ENCODE measurements at regions not wholly inside any gene's neighbourhood (a gene's known extent, or its start where the extent isn't known, plus 50 kb on each side); places are given as distances from the start of the nearest gene placed in this dataset.

DNA sequence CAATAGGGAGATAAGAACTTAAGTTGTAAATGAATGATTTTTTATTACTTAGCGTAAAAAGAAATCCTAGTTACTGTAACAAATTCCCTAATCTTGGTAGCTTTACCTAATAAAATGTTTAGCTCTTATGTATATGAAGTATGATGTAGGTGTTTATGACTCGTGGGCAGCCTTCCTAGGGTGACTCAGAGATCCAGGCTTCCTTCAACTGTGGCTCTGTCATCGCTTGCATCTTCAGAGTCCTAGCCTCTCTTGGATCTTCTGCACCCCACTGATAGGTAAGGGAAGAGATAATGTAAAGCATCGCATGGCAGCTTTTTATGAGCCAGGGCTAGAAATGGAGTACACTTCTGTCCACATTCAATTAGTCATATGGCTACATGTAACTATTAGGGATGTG lies 165.6 kb upstream of the GLRA2 start:
- Histone ChIP-seq H3K36me3 (ENCODE audit: insufficient read depth, low read length) (no peaks in the 10 kb centered on the region), H3K27ac (ENCODE audit: low read depth in 1 of 2, low read length in 2 of 2) (no peak overlapping the region), H3K4me3 (ENCODE audit: low read length) (no peak overlapping the region), H3K27me3 (ENCODE audit: control insufficient read depth in 1 of 2, insufficient read depth in 2 of 2, low read length in 2 of 2) (no peaks in the 10 kb centered on the region), H3K9me3 (ENCODE audit: control insufficient read depth in 1 of 2, insufficient read depth in 1 of 2, low read length in 2 of 2) (no peaks in the 10 kb centered on the region), H3K4me1 (ENCODE audit: insufficient read depth, low read length) (no peaks in the 10 kb centered on the region)
- Mint-ChIP-seq H3K9me3 (no peaks in the 10 kb centered on the region), H3K36me3 (ENCODE audit: low read depth) (no peaks in the 10 kb centered on the region), H3K4me1 (ENCODE audit: low read depth) (no peaks in the 10 kb centered on the region), H3K27me3 (peaks cover 4% of the 10 kb centered on the region), H3K4me3 (no peak overlapping the region), H3K27ac (no peak overlapping the region)
- intact Hi-C loops (cut with DNase I, micrococcal nuclease): no loop called here
- DNase-seq (no peak), ATAC-seq (ENCODE audit: poor library complexity) (no peak)
- POLR2A ChIA-PET: no interaction called here
- CTCF ChIA-PET: no interaction called here
- TF ChIP-seq, protein P1, sequence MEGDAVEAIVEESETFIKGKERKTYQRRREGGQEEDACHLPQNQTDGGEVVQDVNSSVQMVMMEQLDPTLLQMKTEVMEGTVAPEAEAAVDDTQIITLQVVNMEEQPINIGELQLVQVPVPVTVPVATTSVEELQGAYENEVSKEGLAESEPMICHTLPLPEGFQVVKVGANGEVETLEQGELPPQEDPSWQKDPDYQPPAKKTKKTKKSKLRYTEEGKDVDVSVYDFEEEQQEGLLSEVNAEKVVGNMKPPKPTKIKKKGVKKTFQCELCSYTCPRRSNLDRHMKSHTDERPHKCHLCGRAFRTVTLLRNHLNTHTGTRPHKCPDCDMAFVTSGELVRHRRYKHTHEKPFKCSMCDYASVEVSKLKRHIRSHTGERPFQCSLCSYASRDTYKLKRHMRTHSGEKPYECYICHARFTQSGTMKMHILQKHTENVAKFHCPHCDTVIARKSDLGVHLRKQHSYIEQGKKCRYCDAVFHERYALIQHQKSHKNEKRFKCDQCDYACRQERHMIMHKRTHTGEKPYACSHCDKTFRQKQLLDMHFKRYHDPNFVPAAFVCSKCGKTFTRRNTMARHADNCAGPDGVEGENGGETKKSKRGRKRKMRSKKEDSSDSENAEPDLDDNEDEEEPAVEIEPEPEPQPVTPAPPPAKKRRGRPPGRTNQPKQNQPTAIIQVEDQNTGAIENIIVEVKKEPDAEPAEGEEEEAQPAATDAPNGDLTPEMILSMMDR (IDR thresholded peaks at IDR 0.05): no peak

GRCh38 chrX:14362721-14363120 lies 166.6 kb upstream of the GLRA2 start:
- Mint-ChIP-seq H3K4me3 (no peak overlapping the region), H3K27ac (no peak overlapping the region), H3K9me3 (no peaks in the 10 kb centered on the region), H3K27me3 (peaks cover 4% of the 10 kb centered on the region), H3K36me3 (ENCODE audit: low read depth) (no peaks in the 10 kb centered on the region), H3K4me1 (ENCODE audit: low read depth) (no peaks in the 10 kb centered on the region)
- intact Hi-C loops (cut with DNase I, micrococcal nuclease): no loop called here
- H3K36me3 ChIP-seq (ENCODE audit: insufficient read depth, low read length): no peaks in the 10 kb centered on the region
- no peak for ATAC-seq (ENCODE audit: poor library complexity)
- H3K4me1 ChIP-seq (ENCODE audit: insufficient read depth, low read length): no peaks in the 10 kb centered on the region
- POLR2A ChIA-PET: no interaction called here
- DNase-seq: no peak
- H3K27ac ChIP-seq (ENCODE audit: low read depth in 1 of 2, low read length in 2 of 2): no peak overlapping the region
- CTCF ChIA-PET: no interaction called here
- H3K27me3 ChIP-seq (ENCODE audit: control insufficient read depth in 1 of 2, insufficient read depth in 2 of 2, low read length in 2 of 2): no peaks in the 10 kb centered on the region
- TF ChIP-seq, protein P1 (IDR thresholded peaks at IDR 0.05): no peak
- no peaks in the 10 kb centered on the region for H3K9me3 ChIP-seq (ENCODE audit: control insufficient read depth in 1 of 2, insufficient read depth in 1 of 2, low read length in 2 of 2)
- no peak overlapping the region for H3K4me3 ChIP-seq (ENCODE audit: low read length)

- ChIA-PET POLR2A (no interaction called here), CTCF (no interaction called here)
- intact Hi-C loops (cut with DNase I, micrococcal nuclease): no loop called here
- Histone ChIP-seq H3K4me1 (ENCODE audit: insufficient read depth, low read length) (no peaks in the 10 kb centered on the region), H3K27ac (ENCODE audit: low read depth in 1 of 2, low read length in 2 of 2) (no peak overlapping the region), H3K27me3 (ENCODE audit: control insufficient read depth in 1 of 2, insufficient read depth in 2 of 2, low read length in 2 of 2) (no peaks in the 10 kb centered on the region), H3K4me3 (ENCODE audit: low read length) (no peak overlapping the region), H3K9me3 (ENCODE audit: control insufficient read depth in 1 of 2, insufficient read depth in 1 of 2, low read length in 2 of 2) (no peaks in the 10 kb centered on the region), H3K36me3 (ENCODE audit: insufficient read depth, low read length) (no peaks in the 10 kb centered on the region)
- Mint-ChIP-seq H3K4me3 (no peak overlapping the region), H3K4me1 (ENCODE audit: low read depth) (no peaks in the 10 kb centered on the region), H3K27me3 (peaks cover 4% of the 10 kb centered on the region), H3K36me3 (ENCODE audit: low read depth) (no peaks in the 10 kb centered on the region), H3K9me3 (no peaks in the 10 kb centered on the region), H3K27ac (no peak overlapping the region)
- DNase-seq (no peak), ATAC-seq (ENCODE audit: poor library complexity) (no peak)
- TF ChIP-seq, protein P1 (IDR thresholded peaks at IDR 0.05): no peak
Observed at GRCh38 chrX:14361435-14361834, 167.9 kb upstream of the GLRA2 start.

All from CD4-positive, alpha-beta T cell (primary cell).